ENCODE measurements at regions not wholly inside any gene's neighbourhood (a gene's known extent, or its start where the extent isn't known, plus 50 kb on each side); places are given as distances from the start of the nearest gene placed in this dataset.
A peak's percentile ranks its signal among the peaks of the same experiment; 100 is the strongest.
"Not testable (repeated sequence)": the region's sequence is repeated elsewhere in the genome, so short reads cannot be mapped to it uniquely, and the experiment has no call there.

DNA sequence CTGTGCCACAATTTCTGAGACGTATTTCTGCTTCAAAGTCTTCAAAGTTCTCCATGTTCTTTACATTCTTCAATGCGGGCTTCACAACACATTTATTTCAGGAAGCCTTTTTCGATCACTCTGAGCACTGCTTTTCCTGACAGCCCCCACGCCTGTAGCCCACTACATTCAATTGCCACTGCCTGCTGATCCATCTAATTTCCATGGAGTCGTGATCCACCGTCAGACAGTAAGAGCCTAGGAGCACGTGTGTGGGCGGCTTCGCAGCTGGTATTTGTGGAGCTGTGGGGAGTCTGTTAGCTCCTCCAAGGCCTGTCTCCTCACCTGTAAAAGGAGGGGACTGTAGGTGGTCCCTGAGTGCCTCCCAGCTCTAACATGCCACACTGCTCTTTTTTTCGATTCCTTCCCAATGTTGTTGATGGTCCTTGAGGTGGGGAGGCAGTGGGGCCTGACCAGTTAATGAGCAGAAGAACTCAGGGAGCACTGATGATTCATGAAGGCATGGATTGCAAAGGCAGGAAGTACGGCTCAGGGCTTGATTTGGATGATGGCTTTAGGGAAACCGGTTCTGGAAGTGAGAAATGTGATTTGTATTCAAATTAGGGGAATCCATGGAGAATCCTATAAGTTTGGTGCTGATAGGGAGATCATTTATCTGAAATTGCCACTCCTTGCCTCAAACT is 401.1 kb upstream of the PODXL start:
- no peak for DNase-seq

- no peak for DNase-seq
These were observed 400.4 kb upstream of the PODXL start for GRCh38 chr7:131956864-131957263.

DNA sequence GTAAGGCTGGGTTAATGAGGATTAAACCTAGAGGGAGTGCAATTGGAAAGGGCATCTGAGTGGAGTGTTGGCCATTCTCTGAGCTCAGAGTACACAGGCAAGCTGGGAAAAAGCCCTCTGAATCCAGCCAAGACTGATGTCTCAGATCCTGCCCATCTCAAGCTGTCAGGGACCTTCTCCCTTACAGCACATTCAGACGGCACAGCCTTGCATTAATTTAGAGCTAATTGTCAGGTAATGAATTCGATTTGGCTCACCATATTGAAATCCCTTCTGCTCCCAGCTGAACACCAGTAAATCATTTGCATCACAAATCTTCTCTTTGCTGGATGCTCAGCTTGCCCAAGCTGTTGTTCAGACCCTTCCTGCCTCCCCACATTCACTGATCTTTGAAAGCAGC is 399.3 kb upstream of the PODXL start:
- no peak for DNase-seq

- DNase-seq: no peak
These were observed 396.8 kb upstream of the PODXL start for GRCh38 chr7:131953184-131953583.

DNA sequence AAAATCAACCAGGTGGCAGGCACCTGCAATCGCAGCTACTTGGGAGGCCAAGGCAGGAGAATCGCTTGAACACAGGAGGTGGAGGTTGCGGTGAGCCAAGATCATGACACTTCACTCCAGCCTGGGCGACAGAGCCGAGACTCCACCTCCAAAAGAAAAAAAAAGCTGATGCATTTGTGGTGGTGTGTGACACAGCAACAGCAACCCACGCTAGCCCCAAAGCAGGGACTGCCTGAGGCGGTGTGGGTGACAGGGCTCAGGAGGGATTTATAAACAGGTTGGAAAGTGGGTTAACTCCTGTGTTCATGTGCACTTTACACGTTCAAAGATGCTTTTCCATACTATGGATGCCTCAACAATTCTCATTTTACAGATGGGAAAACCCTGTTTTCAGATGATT is 395.9 kb upstream of the PODXL start:
- no peak for DNase-seq

GRCh38 chr7:131950758-131951157 is 394.3 kb upstream of the PODXL start:
- DNase-seq: no peak

DNA sequence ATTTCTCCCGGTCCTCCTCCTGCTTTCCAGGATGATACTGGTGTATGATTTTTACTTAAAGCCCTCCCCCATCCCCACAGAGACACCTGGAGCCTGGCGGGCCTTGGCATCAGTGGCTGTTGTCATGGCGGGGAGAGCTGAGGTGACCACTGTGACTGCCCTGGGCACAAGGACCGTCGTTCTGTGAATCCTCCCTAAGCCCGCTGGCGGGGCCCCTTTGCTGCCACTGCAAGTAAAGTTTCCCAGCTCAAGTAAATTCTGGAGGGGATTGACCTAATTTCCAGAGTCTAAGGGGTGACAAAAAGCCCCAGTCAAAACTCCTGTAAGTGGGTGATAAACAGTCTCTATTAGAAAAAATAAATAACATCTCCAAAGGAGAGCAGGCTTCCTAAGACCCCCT is 393.2 kb upstream of the PODXL start:
- no peak for DNase-seq

DNA sequence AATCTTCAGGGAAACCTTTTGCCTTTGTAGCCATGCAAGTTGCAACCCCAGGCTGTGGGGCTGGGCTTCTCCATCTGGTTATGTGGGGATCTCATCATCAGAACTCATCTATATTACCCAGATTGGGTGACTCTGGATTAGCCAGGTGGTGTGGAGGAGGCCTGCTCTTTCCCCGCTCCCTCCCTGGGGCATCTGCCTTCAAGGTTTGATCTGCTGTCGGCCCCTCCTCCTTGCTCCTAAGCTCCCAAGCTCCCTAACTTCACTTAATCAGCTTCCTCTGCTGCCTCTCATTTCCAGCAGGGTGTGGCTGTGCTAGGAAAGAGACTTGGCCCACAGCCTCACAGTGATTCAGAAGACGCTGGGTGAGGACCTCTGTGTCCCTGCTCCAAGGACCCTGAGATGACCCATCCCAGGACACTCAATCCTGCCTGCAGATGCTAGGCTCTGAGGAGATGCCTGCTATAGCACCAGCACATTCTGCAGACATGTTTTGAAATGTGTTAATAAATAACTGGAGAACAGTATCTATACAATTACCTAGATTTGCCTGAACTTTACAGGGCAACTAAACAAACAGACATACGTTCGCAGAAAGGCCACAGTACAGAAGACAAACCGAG is 392.1 kb upstream of the PODXL start:
- no peak for DNase-seq

DNA sequence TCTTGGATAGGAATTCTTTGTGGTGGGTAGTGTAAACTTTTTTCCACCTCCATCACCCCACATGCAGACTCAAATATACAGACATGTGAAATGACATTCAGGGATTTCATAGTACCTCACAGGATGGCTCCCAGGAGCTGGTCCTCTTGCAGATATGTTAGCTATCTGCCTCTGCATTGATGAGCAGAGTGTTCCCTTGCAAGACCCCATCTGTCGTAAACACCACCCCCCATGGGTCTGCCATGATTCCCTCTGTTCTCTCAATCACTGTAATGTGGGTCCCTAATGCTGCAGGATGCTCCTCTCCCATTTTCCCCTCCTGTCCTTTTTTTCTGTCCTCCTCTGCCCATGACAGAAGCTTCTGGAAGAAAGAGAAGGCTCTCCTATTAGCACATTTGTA is 391.2 kb upstream of the PODXL start:
- no peak for DNase-seq

GRCh38 chr7:131945957-131946544 is 389.6 kb upstream of the PODXL start:
- DNase-seq: no peak

GRCh38 chr7:131945313-131945911 is 389.0 kb upstream of the PODXL start:
- DNase-seq: peak in 1 of 2 experiments; percentile 12

DNA sequence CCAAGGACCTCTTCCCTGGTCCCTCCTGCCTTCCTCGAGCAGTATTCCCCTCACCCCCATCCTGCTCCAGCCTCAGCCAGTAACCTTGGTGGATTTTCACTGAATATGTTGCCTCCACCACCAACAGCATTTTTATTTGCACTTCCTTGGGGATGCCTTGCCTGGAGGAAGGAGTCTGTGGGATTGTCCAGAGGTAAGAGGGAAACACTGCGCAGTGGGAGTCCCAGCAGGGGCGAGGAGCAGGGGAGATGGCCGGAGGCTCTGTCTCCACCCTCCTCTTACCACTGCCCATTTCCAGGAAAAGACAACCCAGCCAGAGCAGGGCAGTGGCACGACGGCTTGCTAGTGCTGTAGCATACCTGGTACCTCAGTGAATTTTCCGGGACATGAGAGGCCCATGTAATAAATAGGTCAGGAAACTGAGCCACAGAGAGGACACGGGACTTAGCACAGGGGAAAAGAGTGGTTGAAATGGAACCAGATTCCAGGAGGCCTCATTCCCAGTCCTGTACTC is 388.2 kb upstream of the PODXL start:
- DNase-seq: no peak

DNA sequence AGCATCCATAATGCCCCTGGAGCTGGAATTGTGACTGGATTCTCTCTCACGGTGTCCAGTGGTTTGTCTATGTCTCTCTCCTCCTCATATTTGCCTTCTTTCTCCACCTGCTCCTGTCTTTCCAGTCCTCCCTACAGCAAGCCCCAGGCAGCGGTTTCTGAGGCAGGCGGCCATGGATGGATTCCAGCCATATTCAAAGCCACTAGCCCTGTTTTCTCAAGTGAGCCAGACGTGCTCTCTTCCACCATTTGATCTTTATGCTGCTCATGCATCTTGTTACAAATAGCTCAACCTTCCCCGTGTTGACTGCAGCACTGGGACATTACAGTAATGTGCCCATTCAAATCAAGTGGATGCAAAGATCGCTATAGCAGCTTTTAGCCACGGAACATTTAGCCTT is 387.2 kb upstream of the PODXL start:
- no peak for DNase-seq

- DNase-seq: no peak
These were observed 386.8 kb upstream of the PODXL start for GRCh38 chr7:131943211-131943610.

GRCh38 chr7:131942287-131943150 is 386.1 kb upstream of the PODXL start:
- DNase-seq: no peak

DNA sequence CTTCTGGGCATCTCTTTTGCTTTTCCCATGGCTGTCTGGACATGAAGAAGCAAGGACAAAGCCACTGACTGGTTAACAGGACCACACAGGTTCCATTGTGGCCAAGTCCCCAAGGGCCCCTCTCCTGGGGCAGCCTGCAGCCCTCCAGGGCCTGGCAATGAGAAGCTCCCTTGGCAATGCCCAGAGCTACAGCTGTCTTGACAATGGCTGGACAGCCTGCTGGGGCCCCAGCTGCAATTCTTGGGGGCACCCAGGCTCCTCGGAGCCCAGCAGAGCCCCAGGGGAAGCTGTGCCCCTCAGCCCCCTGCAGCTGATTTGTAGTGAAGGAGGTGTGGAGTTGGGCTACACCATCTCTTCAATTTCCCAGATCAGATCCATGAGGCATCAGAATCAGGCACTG is 384.9 kb upstream of the PODXL start:
- DNase-seq: no peak

DNA sequence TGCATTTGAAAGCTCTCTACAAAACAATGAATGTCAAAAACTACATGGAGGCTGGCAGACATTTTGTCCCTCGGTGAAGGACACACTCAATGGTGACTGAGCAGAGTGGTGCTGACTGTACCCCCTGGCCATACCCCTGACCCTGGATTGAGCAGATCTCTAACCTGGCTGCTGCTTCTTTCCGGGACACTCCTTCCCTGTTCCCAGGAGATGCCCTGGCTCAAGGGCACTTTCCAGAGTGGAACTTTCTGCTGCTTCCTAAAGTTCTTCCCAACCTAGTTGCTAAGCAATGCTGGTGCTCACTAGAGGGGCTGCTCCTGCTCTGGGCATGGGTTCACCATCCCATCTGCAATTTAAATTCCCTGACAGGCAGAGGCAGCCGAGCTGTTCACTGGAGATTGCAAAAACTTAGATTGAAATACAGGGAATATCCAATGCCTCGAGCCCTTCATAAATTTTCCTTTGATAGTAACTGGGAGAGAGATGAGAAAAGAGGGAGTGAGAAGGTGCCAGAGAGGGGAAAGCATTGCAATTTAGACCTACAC is 384.3 kb upstream of the PODXL start:
- DNase-seq: no peak

DNA sequence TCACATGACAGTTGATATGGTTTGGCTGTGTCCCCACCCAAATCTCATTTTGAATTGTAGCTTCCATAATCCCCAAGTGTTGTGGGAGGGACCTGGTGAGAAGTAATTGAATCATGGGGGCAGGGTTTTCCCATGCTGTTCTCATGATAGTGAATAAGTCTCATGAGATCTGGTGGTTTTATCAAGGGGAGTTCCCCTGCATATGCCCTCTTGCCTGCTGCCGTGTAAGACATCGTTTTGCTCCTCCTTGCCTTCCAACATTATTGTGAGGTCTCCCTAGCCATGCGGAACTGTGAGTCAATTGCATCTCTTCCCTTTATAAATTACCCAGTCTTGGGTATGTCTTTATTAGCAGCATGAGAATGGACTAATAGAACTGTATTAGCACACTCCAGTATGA is 382.4 kb upstream of the PODXL start:
- not testable (repeated sequence) for DNase-seq

- DNase-seq: no peak
These were observed 381.4 kb upstream of the PODXL start for GRCh38 chr7:131937868-131938267.

DNA sequence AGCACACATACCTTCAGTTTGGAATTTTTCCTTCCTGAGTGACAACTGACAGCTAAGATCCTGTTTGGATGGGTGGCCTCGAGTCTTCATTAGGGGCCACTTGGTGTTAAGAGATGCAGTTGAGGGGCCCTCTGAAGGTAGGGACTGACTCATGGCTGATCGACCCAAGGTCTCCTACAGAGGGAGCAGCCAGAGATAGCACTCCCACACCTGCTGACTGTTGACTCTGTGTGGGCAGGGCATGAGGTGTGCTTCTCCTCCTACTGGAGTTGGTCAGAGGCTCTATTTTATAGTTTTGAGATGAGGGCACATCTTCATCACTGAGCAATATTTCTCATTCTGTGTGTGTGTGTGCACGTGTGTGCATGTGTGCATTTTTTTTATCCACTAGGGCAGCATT is 378.8 kb upstream of the PODXL start:
- DNase-seq: no peak

DNA sequence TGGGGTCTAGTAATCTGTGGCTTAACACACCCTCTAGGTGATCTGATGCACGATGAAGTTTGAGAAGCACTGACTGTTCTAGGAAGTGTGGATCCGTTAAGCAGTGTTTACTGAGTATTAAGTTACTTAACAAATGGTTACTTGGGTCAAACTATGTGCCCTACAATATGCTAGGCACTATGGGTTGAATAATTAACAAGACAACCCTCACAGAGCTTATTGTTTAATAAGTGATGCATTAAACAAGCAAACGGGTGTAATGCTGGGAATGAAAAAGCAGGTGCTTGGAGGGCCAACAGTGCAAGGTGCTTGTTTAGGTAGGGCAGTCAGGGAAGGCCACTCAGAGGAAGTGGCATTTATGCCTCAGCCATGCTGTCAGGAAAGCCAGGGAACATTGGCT is 378.0 kb upstream of the PODXL start:
- no peak for DNase-seq

- DNase-seq: no peak
These were observed 377.4 kb upstream of the PODXL start for GRCh38 chr7:131933751-131934289.
